Skeletal muscle satellite cell (primary cell): ENCODE measurements at regions not wholly inside any gene's neighbourhood (a gene's known extent, or its start where the extent isn't known, plus 50 kb on each side); places are given as distances from the start of the nearest gene placed in this dataset.

Source experiments
- H3K27me3 ChIP-seq: 2 replicates; pipeline ENCODE4 v1.7.0; 2013; ENCODE audit warnings: low read length; ENCODE audit not compliant: control insufficient read depth, insufficient read depth
- H3K36me3 ChIP-seq: 2 replicates; pipeline ENCODE4 v1.7.0; 2013; ENCODE audit warnings: mild to moderate bottlenecking, control low read depth, low read length; ENCODE audit not compliant: insufficient read depth
- H3K4me1 ChIP-seq: 2 replicates; pipeline ENCODE4 v1.7.0; 2013; ENCODE audit warnings: low read length; ENCODE audit not compliant: control insufficient read depth, insufficient read depth
- H3K4me2 ChIP-seq: 2 replicates; pipeline ENCODE4 v1.7.0; 2013; ENCODE audit warnings: mild to moderate bottlenecking, low read length
- H3K4me3 ChIP-seq: 2 replicates; pipeline ENCODE4 v1.7.0; 2013; ENCODE audit warnings: low read length
- H3K9ac ChIP-seq: 2 replicates; pipeline ENCODE4 v1.7.0; 2013; ENCODE audit warnings: mild to moderate bottlenecking, low read depth, low read length, moderate library complexity
- H3K9me3 ChIP-seq: replicated peaks from 2 replicates; pipeline ENCODE4 v1.7.0; 2013; ENCODE audit warnings: mild to moderate bottlenecking, control low read depth, low read length

- Histone ChIP-seq H3K4me2 (no peak overlapping the region), H3K27me3 (no peaks in the 10 kb centered on the region), H3K4me1 (no peaks in the 10 kb centered on the region), H3K9ac (no peak overlapping the region), H3K4me3 (no peak overlapping the region), H3K36me3 (no peaks in the 10 kb centered on the region), H3K9me3 (peaks cover 11% of the 10 kb centered on the region)
These were observed 94.3 kb downstream of the IRX2 start for GRCh38 chr5:2657151-2657550.

GRCh38 chr5:2656206-2656605 is 95.3 kb downstream of the IRX2 start:
- H3K4me3 ChIP-seq, result no peak overlapping the region
- no peaks in the 10 kb centered on the region for H3K36me3 ChIP-seq
- H3K9ac ChIP-seq, result no peak overlapping the region
- no peaks in the 10 kb centered on the region for H3K4me1 ChIP-seq
- peaks cover 8% of the 10 kb centered on the region for H3K9me3 ChIP-seq
- H3K4me2 ChIP-seq, result no peak overlapping the region
- no peaks in the 10 kb centered on the region for H3K27me3 ChIP-seq

GRCh38 chr5:2653991-2654390 is 97.5 kb downstream of the IRX2 start:
- no peaks in the 10 kb centered on the region for H3K4me1 ChIP-seq
- H3K27me3 ChIP-seq, result no peaks in the 10 kb centered on the region
- no peaks in the 10 kb centered on the region for H3K36me3 ChIP-seq
- H3K4me2 ChIP-seq, result no peak overlapping the region
- no peak overlapping the region for H3K9ac ChIP-seq
- no peak overlapping the region for H3K4me3 ChIP-seq
- peaks cover 8% of the 10 kb centered on the region for H3K9me3 ChIP-seq

- H3K4me2 ChIP-seq, result no peak overlapping the region
- H3K36me3 ChIP-seq, result no peaks in the 10 kb centered on the region
- H3K4me3 ChIP-seq, result no peak overlapping the region
- H3K27me3 ChIP-seq, result no peaks in the 10 kb centered on the region
- peaks cover 12% of the 10 kb centered on the region for H3K9me3 ChIP-seq
- H3K9ac ChIP-seq, result no peak overlapping the region
- H3K4me1 ChIP-seq, result no peaks in the 10 kb centered on the region
These were observed 100.4 kb downstream of the IRX2 start for GRCh38 chr5:2651116-2651515.

GRCh38 chr5:2642684-2643345 is 108.7 kb downstream of the IRX2 start:
- peaks cover 7% of the 10 kb centered on the region for H3K9me3 ChIP-seq
- H3K4me1 ChIP-seq, result no peaks in the 10 kb centered on the region
- H3K4me3 ChIP-seq, result no peak overlapping the region
- no peak overlapping the region for H3K9ac ChIP-seq
- no peak overlapping the region for H3K4me2 ChIP-seq
- H3K36me3 ChIP-seq, result no peaks in the 10 kb centered on the region
- no peaks in the 10 kb centered on the region for H3K27me3 ChIP-seq

GRCh38 chr5:2640717-2641116 is 110.8 kb downstream of the IRX2 start:
- H3K36me3 ChIP-seq, result no peaks in the 10 kb centered on the region
- H3K9ac ChIP-seq, result no peak overlapping the region
- H3K4me3 ChIP-seq, result no peak overlapping the region
- H3K9me3 ChIP-seq, result no peaks in the 10 kb centered on the region
- H3K4me1 ChIP-seq, result no peaks in the 10 kb centered on the region
- H3K4me2 ChIP-seq, result no peak overlapping the region
- H3K27me3 ChIP-seq, result no peaks in the 10 kb centered on the region

- H3K27me3 ChIP-seq, result no peaks in the 10 kb centered on the region
- H3K9me3 ChIP-seq, result peaks cover 5% of the 10 kb centered on the region
- H3K9ac ChIP-seq, result no peak overlapping the region
- no peaks in the 10 kb centered on the region for H3K36me3 ChIP-seq
- H3K4me3 ChIP-seq, result no peak overlapping the region
- H3K4me1 ChIP-seq, result no peaks in the 10 kb centered on the region
- H3K4me2 ChIP-seq, result no peak overlapping the region
These were observed 112.1 kb downstream of the IRX2 start for GRCh38 chr5:2639425-2639824.

- Histone ChIP-seq H3K36me3 (no peaks in the 10 kb centered on the region), H3K9me3 (peaks cover 11% of the 10 kb centered on the region), H3K9ac (no peak overlapping the region), H3K4me1 (no peaks in the 10 kb centered on the region), H3K4me3 (no peak overlapping the region), H3K27me3 (no peaks in the 10 kb centered on the region), H3K4me2 (no peak overlapping the region)
These were observed 116.9 kb downstream of the IRX2 start for GRCh38 chr5:2634399-2635176.

GRCh38 chr5:2633992-2634391 is 117.5 kb downstream of the IRX2 start:
- H3K27me3 ChIP-seq, result no peaks in the 10 kb centered on the region
- H3K4me3 ChIP-seq, result no peak overlapping the region
- H3K36me3 ChIP-seq, result no peaks in the 10 kb centered on the region
- no peak overlapping the region for H3K9ac ChIP-seq
- H3K4me2 ChIP-seq, result no peak overlapping the region
- no peaks in the 10 kb centered on the region for H3K4me1 ChIP-seq
- H3K9me3 ChIP-seq, result peaks cover 15% of the 10 kb centered on the region

GRCh38 chr5:2631758-2632157 is 119.7 kb downstream of the IRX2 start:
- no peak overlapping the region for H3K9ac ChIP-seq
- H3K4me1 ChIP-seq, result no peaks in the 10 kb centered on the region
- H3K36me3 ChIP-seq, result no peaks in the 10 kb centered on the region
- H3K9me3 ChIP-seq, result peaks cover 29% of the 10 kb centered on the region
- H3K4me2 ChIP-seq, result no peak overlapping the region
- no peaks in the 10 kb centered on the region for H3K27me3 ChIP-seq
- H3K4me3 ChIP-seq, result no peak overlapping the region

GRCh38 chr5:2629045-2629444 is 122.4 kb downstream of the IRX2 start:
- no peak overlapping the region for H3K4me2 ChIP-seq
- no peak overlapping the region for H3K9ac ChIP-seq
- peaks cover 23% of the 10 kb centered on the region for H3K9me3 ChIP-seq
- no peaks in the 10 kb centered on the region for H3K27me3 ChIP-seq
- H3K36me3 ChIP-seq, result no peaks in the 10 kb centered on the region
- H3K4me1 ChIP-seq, result no peaks in the 10 kb centered on the region
- no peak overlapping the region for H3K4me3 ChIP-seq

- H3K9me3 ChIP-seq, result peaks cover 23% of the 10 kb centered on the region
- H3K4me2 ChIP-seq, result no peak overlapping the region
- H3K9ac ChIP-seq, result no peak overlapping the region
- H3K36me3 ChIP-seq, result no peaks in the 10 kb centered on the region
- no peaks in the 10 kb centered on the region for H3K27me3 ChIP-seq
- H3K4me1 ChIP-seq, result no peaks in the 10 kb centered on the region
- H3K4me3 ChIP-seq, result no peak overlapping the region
These were observed 123.6 kb downstream of the IRX2 start for GRCh38 chr5:2627867-2628266.
